DMS114 treated with DMSO at 0.1 percent for 48 hours (cell line): ENCODE measurements at regions not wholly inside any gene's neighbourhood (a gene's known extent, or its start where the extent isn't known, plus 50 kb on each side); places are given as distances from the start of the nearest gene placed in this dataset.
"Not testable (repeated sequence)": the region's sequence is repeated elsewhere in the genome, so short reads cannot be mapped to it uniquely, and the experiment has no call there.

Experiments used
- DNase-seq: peaks from one replicate; lab custom pipeline; 2025; ENCODE audit not compliant: unreplicated experiment; lab: John Stamatoyannopoulos, UW

DNA sequence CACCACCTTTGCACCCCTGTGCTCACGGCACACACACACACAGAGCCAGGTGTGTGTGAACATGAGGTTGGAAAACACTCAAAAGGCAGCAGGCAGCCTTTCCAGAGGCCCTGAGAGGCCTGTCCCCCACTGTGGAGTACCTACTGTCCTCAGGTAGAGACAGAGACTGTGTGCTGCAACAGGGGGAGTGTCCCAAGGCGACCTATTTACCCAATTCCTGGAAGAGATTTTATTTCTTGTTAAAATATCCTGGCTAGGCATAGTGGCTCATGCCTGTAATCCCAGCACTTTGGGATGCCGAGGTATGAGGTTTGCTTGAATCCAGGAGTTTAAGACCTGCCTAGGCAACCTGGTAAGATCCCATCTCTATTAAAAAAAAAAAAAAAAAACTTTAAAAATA lies 108.5 kb downstream of the COPRS start:
- no peak for DNase-seq

DNA sequence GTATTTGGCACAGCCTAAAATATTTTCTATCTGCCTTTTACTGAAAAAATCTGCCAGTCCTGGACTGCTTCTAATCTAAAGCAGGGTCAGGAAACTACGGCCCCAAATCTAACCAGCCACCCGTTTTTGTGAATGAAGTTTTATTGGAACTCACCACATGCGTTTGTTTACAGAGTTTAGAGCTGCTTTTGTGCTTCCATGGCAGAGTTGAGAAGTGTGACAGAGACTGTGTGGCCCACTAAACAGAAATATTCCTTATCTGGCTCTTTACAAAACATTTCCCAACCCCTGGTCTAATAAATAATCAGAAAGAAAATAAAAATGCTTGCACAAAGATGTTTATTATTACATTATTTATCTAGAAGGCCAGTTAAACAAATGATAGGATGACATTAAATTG lies 110.2 kb downstream of the COPRS start:
- DNase-seq = no peak

DNA sequence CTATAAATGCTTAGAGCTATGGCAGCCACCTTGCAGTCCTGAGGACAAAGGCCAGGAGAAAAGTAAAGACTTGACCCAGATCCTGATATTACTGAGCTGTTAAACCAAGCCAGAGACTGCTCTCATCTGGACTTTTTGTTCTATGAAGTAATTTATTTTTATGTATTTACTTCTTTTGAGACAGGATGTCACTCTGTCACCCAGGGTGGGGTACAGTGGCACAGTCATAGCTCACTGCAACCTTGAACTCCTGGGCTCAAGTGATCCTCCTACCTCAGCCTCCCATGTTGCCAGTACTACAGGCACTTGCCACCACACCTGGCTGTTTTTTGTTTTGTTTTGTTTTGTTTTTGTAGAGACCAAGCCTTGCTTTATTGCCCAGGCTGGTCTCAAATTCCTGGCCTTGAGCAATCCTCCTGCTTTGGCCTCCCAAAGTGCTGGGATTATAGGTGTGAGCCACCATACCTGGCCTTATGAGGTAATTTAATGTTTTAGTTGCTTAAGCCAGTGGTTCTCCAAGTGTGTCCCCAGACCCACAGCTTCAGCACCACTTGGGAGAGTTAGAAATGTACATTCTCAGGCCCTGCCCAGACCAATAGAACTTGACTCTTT lies 112.1 kb downstream of the COPRS start:
- DNase-seq = no peak

DNA sequence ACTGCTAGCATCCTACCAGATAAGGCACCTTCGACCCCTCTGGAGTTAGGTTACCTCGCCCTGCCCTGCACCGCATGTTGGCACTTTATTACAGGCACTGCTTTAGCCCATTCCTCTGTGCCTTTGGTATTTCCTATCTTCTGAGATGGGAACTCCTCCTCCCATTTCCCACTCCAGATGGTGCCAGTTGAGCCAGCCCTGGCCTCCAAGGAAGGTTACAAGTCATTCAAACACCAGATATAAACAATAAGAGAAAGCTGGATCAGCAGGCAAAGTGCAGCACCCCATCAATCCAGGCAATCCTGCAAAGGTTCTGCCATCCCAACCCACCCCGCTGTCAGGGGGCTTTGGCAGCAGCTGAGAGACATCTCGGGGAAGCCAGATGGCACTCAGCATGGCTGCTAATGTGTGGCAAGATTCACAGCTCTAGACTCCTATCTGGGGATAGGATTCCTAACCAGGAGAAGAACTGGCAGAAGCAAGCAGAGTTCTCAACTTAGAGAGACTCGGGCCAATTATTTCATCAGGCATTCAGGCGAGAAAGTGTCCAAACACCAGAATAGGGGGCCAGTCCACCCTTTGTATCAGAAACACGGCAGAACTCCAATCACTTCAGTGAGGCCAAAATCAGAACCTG lies 113.0 kb downstream of the COPRS start:
- no peak for DNase-seq

DNA sequence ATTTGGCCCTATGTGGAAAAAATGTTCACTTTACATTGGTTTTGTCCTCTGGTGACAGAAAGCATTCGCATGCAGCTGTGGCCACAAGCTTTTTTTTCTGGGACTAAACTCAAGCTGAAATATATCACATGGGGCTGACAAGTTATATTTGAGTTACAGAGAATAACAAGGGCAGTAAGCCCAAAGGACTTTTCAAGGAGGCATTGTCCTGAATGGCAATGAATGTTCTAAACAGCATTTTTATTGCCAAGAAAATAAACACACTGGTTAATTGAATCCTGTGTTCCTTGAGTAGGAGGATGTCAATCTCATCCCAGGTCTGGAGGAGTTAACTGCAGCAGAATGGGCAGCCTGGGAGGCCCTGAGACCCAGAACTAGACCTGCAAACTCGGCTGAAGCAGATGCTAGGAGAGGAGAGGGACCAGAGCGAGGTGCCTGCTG lies 114.5 kb downstream of the COPRS start:
- no peak for DNase-seq

DNA sequence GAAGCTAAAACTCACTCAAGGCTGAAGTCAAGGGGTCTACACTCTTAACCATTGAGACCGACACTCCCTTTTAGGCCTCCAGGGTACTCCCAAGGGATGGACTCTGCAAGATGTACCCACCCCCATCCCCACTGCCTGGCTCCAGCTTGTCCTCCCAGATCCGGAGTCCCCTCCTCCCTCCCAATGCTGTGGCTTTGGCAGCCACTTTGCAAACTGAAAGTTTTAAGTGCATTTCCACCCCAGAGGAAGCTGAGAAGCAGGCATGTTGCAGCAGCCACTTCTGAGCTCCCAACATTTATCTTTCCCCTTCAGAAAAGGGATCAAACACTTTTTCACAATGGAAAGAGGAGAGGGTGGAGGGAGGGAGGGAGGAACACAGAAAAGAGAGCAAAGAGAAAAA lies 115.2 kb downstream of the COPRS start:
- DNase-seq = no peak

DNA sequence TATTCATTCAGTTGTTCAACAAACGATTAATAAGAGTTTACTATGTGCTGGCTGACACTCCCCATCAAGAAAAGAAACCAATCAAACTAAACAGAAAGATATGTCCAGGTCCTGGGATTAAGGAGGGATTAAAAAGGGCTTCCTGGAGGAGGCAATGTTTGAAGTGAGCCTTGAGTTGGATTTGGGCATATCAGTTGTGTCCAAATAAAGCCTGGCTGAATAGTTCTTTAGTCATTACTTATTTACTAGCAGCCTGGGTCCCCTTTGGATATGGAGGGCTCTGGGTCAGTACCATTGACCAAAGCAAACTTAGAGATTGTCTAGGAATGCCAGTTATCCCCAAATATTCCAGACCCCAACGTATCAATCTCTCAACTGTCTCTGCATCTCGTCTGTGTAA lies 117.7 kb downstream of the COPRS start:
- no peak for DNase-seq

DNA sequence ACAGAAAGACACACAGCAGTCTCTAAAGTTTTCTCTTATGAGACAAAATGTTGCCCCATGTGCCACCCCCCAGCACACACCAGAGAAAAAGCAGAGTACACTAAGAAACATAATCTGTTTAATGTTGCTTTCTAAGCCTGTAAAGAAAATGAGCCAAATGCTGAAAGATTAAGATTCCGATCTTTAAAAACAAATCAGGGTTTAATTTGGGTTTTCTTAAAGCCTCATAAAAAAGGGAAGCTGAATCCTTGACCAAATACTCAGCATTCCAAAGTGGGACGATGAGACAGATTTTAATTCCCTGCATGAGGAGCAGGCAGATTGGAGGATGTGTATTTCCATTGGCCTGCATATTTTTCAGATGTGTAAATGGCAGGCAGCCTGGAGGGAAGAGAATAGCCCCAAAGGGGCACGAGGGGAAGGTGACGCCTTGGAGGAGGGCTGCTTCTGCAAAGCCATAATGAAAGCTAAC lies 118.4 kb downstream of the COPRS start:
- no peak for DNase-seq

DNA sequence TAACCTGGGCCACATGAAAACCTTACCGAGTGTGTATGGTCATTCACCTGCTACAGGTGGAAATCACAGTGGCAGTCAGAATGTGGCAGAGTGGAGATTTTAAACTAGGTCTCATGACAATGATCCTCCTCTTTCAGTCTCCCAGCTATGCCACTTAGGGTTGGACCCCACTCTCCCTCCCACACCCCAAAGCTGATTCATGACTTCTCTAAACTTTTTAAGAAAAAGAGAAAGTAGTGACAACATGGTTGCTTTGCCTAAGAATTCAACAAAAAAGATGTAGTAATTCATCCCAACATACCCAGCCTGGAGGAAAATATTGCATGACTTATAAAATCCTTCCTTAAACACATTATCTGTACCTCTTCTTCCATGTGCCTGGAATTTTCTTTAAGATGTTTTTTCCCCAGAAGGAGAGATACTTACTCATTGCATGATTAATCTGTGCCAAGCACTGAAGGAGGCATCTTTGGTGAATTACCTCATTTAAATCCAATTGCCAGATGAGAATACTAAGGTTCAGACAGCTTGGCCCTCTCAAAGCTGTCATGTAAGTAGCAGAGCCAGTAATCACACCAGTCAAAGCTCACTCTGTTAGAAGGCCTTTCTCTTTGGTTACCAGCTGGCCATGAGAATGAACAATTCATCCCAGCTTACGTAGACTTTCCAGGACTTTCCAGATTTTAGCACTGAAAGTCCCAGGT lies 119.9 kb downstream of the COPRS start:
- no peak for DNase-seq

DNA sequence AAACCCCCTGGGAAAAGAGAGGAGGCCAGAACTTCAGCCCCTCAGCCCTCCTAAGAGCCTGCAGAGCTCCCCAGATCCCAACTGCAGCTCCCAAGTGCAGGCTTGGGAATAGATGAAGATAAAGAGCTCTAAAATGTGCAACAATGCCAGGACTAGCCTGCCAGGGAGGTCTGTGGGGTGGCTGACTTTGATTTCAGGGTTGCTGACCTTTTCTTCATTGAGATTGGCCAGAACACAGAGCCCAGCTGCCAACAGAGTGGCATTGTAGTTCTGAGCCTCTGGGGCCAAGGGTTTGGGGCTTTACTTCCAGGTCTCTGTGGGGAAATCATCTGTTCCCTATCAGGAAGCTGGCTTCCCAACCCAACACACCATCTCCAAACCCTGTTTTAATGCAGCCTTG lies 120.6 kb downstream of the COPRS start:
- DNase-seq = no peak

DNA sequence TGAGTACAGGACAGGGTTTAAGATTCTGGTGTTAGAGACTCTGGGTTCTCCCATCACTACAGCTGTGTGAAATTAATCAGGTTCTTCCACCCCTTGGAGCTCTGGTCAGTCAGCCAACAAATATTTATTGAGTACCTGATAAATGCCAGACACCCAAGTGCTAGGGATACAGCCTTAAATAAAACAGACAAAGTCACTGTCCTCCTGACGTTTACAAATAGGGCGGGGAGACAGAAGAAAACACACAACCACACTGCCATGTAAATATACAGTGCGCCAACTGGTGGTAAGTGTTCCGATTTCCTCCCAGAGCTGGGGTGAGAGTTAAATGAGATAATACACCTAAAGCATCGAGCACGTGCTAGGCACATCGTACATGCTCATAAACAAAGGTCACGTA lies 121.0 kb downstream of the COPRS start:
- DNase-seq = no peak

DNA sequence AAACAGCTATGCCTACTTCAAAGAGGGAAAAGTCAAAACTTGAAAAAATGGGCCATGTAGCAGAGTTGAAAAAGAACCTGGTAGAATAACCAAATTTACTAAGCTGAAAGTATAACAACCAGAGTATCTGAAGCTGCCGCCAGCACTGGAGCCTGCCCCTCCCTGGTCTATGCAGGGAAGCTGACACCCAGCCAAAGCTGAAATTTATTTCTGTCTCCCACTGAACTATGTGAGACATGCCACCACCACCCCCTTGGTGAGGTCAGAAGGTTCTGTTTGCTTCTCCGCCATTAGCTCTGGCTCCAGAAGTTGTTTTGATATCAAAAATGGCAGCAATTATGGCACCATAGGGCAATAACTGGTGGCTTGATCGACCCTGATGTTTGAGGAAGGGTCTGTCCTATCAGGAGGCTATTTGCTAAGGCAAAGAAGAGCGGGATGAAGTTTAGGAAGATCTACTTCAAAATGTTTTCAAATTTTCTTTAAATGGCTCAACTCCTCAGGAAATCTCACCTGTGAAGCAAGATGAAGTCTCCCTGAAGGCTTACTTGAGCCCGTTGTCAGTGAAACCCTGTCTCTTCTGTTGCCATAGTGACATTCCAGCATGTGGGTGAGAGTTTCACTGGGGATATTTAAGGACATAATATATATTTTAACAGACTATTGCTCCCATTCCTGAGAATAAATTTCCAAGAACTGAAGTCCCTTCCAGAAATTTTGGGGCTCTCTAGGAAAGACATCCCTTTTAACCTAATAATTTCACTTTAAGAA lies 122.0 kb downstream of the COPRS start:
- DNase-seq = no peak

DNA sequence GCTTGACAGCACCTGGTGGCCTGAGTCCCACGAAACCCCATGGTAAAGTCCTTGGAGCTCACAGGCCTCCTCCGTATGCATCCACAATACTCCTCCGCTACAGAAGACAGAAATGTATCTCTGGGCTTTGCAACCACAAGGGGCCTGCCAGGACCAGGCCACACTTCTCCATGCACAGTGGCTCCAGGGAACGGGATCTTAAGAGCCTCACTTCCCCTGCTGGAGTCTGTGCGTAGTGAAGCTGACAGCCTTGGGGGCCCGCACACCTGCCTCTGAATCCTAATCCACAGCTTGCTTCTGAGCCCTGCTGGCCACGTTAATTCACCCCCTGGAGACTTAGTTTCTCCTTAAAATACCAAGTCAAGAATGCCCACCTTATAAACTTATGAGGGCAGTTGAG lies 125.7 kb downstream of the COPRS start:
- no peak for DNase-seq

DNA sequence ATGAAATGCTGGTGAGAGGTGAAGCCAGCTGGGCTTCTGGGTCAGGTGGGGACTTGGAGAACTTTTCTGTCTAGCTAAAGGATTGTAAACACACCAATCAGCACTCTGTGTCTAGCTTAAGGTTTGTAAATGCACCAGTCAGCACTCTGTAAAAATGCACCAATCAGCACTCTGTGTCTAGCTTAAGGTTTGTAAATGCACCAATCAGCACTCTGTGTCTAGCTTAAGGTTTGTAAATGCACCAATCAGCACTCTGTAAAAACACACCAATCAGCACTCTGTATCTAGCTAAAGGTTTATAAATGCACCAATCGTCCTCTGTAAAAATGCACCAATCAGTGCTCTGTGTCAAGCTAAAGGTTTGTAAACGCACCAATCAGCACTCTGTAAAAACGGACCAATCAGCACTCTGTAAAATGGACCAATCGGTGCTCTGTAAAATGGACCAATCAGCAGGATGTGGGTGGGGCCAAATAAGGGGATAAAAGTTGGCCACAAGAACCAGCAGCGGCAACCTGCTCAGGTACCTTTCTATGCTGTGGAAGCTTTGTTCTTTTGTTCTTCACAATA lies 127.4 kb downstream of the COPRS start:
- DNase-seq = not testable (repeated sequence)

DNA sequence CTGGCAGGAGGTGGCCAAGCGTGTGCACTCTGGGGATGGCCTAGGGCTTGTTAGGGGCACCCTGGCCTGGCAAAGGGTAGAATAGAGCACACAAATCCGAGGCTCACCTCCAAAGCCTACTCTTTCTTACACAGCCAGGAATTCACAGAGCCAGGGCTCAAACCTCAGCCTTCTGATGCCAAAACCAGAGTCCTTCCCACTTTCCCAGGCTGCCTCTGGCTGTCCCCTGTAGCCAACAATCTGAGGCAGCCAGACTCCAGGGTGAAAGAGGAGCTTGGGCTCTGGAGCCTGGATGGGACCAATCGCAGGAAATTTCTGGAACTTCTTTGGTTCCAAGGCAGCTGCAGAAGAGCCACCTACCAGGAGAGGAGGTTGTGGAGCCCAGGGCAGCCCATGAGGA lies 127.9 kb downstream of the COPRS start:
- no peak for DNase-seq

DNA sequence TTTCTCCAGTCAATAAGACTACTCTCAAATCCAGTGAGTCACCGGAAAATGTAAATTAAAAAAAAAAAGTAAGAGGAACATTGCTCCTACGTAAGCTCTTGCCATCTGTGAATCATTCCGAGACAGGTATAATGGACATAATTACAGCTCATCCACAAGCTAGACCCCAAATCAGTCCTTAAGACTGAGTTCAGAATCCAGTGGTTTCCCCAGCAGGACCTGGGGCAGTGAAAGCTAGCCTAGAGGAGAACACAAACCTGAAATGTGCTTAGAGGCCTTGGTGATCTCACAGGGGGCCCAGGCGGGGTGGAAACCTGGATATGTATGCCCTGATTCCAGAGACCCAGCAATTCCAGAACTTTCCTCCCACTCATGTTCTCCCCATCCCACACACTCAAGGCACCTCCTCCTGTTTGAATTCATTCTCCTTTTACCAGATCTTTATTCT lies 132.0 kb downstream of the COPRS start:
- no peak for DNase-seq

DNA sequence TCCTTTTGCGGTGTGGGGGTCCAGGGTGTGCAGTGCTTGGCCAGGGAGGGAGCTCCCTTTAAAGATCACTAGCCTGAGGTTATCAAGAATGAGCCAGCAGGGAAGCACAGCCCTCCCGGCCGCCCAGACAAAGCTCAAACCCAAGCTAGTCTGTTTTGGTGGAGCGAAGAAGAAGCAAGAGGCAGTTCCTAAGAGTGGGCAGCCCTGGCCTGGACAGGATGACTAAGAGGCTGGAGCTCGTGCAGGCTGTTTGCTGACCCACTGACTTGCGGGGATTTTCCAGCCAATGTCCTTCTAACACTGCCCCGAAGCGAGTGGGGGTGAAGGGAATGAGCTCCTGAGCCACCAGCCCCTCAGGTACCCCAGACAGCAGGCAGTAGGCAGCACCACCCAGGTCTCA lies 134.4 kb downstream of the COPRS start:
- DNase-seq = no peak

DNA sequence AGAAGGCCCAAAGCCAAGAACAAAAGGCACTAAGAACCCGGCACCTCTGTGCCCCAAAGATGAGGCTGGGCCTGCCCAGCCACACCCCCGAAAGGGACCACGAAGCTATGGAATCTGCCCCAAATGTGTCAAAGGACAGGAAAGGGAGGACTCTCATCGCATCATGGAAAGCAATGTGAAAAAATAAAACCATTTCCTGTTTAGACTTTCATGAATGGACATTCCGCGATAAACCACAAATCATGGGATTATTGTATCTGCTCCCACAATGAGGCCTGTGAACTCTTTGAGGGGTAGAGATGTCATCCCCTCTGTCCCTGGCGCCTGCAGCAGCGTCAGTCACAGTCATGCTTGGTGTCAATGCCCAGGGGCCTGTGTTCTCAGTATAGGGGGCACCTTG lies 135.0 kb downstream of the COPRS start:
- DNase-seq = no peak

DNA sequence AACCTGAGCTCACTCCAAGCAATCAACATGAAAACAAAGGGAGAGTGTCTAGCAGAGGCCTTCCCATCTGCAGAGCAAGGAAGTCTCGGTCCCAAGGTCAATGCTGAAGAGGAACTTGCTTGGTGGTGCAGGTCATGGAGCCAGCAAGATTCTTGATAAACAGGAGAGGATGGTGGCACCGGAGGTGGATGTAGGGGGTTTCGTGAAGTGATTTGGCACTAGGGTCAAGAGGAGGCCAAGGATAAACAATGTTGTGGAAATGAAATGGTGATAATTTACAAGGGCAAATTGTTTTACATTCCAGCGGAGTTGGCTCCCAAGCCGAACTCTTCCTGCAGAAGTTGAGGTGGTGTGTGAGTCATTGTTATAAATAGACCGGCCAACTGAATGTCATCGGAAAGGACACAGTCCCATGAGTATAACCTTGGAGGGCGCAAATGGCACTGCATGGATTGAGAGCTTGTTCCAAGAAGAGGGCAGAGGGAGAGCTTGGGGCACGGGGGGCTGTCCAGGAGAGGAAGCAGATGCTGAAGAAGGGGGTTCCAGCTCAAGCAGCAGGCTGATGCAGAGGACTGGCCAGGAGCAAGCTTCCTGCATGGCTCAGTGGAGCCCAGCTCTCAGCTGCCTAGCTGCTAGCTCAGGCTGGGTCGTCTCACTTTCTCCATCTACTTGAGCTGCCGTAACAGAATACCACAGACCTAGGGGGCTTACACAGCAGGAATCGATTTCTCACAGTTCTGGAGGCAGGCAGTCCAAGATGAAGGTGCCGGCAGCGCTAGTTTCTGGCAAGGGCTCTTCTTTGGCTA lies 136.6 kb downstream of the COPRS start:
- DNase-seq = no peak

DNA sequence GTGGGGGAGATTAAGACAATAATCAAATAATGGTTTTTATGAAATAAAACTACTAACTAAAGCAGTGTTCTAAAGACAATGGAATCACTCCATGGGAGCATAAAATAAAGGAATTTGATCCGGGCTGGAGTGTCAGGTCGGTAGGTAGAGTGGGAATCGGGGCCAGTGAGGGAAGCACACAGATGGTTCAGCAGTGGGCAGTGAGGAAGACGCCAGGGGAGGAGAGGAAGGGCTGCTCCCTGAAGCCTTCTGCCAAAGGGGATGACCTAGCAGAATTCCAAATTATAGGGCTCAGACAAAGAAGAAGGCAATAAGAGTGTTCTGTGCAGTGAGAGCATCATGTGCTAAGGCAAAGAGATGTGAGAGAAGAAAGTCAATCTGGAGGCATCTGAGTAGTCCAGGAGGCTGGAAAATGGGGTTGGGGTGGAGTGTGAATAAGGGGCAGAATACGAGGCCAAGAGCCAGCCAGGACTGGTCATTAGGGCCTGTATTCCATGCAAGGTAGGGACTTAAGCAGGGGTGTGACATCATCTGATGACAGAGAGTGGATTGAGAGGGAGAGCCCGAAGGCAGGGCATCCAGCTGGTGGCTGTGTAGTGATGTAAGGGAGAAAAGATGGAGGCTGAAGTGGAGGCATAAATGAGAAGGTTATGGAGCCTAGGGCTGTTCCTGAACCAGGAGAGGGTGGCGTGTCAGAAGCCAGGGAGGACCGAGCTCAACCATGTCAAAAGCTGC lies 137.6 kb downstream of the COPRS start:
- DNase-seq = no peak
